ENCODE measurements at regions not wholly inside any gene's neighbourhood (a gene's known extent, or its start where the extent isn't known, plus 50 kb on each side); places are given as distances from the start of the nearest gene placed in this dataset.

DNA sequence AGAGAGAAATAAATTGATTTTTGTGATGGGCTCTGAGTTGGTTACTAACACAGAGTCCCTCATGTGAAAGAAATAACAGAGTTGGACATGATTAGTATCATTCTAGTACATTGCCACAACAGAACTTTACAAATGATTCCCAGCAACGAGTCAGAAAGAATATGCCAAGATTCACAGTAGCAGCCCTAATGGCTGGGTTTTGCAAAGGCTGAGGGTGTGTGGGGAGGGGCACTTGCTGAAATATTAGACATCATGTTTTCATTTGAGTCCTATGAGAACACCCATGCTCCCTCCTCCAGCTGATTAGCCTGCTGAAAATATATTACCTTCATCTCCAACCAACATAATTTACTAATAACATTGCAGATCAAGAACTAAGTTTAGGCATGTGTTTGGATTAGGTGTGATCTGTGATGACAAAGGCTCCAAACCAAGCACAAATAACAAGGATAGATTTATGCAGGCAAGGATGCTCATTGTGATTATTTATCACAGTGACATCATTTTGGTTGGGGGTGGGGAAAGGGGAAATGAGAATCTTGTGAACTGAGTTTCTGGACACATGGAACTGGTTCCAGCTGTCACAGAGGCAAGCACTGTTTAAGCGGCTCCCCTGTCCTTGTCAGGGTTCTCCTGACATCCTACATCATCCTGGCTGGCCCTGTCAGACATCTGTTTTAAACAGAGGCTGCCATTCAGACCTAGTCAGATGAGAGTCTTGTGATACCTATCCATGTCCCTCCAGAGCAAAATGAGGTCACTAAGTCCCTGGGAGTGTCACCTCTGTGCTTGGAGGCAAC is 205.8 kb upstream of the NCKAP5 start:
- no peak overlapping the region for H3K4me3 ChIP-seq (ENCODE audit: low read length)
- no peak for DNase-seq (ENCODE audit: low read depth)
- TF ChIP-seq, protein P1, sequence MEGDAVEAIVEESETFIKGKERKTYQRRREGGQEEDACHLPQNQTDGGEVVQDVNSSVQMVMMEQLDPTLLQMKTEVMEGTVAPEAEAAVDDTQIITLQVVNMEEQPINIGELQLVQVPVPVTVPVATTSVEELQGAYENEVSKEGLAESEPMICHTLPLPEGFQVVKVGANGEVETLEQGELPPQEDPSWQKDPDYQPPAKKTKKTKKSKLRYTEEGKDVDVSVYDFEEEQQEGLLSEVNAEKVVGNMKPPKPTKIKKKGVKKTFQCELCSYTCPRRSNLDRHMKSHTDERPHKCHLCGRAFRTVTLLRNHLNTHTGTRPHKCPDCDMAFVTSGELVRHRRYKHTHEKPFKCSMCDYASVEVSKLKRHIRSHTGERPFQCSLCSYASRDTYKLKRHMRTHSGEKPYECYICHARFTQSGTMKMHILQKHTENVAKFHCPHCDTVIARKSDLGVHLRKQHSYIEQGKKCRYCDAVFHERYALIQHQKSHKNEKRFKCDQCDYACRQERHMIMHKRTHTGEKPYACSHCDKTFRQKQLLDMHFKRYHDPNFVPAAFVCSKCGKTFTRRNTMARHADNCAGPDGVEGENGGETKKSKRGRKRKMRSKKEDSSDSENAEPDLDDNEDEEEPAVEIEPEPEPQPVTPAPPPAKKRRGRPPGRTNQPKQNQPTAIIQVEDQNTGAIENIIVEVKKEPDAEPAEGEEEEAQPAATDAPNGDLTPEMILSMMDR (conservative IDR thresholded peaks at IDR 0.05; ENCODE audit: low read length): no peak

DNA sequence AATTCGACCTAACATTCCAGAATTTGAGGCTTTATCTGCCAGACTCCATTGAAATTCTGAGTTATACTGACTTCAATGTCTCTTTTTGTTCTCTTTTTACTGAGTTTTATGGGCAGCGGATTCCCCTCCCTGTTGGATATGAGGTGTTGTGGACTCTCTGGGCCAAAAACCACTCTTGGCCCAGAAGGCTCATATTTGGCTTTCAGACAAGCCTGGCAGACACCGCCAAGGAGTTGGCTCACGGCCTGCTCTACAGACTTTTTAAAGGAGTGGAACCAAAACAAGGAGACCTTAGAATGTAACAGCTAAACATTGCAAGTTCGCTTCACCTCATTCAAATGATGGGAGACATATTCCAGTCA is 206.4 kb upstream of the NCKAP5 start:
- TF ChIP-seq, protein P1 (conservative IDR thresholded peaks at IDR 0.05; ENCODE audit: low read length): no peak
- peak; percentile 28 for DNase-seq (ENCODE audit: low read depth)
- no peak overlapping the region for H3K4me3 ChIP-seq (ENCODE audit: low read length)

DNA sequence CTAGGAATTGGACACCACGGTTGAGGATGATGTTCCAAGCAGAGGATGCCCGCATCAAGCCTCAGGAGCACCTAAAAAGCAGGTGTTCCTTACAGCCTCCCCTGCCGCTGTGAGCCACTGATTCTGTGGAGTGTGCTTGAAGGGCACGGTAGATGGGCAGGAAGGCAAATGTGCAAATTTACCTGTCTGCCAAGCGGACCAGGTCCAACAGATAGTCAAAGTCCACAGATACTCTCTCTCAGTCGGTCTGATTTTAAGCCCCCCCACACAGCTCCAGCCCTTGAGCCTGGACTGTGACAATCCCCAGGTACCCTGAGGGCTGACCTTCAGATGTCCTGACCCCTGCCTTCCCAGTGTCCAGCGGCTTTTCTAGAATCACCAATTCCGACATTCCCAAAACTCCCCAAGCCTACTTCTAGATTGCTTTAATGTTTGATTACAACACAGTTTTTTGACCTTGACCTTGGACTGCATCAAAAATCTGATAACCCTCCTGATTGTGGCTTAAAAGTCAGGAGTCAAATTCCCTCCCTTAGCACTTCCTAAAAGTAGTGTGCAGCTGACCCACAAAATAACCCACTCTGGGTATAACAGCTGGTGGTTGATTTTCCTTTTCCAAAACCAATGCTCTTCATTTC is 208.8 kb upstream of the NCKAP5 start:
- TF ChIP-seq, protein P1 (conservative IDR thresholded peaks at IDR 0.05; ENCODE audit: low read length): no peak
- no peak for DNase-seq (ENCODE audit: low read depth)
- no peak overlapping the region for H3K4me3 ChIP-seq (ENCODE audit: low read length)

DNA sequence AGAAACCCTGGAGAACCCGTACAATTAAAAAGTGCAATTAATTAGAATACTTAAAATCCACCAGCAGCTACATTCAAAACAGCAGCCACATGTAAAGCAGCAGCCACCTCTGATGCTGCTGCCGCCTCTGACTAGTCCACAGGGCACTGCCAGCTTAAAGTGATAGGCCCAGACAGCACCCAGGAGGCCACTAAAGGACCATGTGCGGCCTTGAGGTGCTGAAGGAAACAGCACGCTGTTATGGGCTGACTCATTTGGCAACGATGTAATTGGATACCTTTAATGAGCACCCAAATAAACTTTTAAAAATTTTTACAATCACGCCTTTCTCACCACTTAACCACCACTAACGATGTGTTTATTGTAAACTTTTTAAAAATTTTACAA is 209.3 kb upstream of the NCKAP5 start:
- no peak overlapping the region for H3K4me3 ChIP-seq (ENCODE audit: low read length)
- DNase-seq (ENCODE audit: low read depth): peak; percentile 27
- TF ChIP-seq, protein P1 (conservative IDR thresholded peaks at IDR 0.05; ENCODE audit: low read length): no peak

DNA sequence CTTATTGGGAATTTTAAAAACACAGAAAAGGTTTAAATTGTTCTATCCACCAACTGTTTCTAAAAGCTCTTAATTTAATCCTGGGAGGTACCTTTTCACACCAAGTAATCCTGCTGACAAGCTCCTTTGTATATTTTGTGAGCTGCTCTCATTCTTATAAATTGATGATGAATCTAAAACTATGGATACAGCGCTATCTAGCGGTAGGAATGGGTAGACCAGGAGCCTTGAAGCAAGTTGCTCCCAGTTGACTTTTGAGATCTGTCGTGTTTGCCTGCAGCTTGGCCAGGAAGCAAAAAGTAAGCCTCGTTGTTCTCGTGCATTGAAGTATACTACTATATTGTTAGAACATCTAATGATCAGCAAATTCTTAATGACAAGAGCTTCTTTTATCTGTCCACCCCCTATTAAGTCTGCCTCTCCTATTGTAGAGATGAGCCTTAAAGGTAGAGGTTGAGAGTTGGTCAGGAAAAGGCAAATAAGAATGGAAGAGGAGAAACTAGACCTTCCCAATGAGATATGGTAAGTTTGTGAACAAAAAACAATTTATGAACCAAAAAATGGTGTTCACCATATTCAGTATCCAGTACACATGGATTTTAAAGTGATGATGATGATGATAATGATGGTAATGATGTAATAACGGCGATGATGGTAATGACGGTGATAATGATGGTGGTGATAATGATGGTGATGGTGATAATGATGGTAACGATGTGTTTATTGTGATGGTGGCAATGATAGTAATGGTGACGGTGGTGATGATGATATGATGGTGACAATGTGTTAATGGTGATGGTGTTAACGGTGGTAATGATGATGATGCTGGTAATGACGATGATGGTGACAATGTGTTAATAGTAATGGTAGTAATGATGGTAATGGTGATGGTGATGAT is 212.1 kb upstream of the NCKAP5 start:
- TF ChIP-seq, protein P1 (conservative IDR thresholded peaks at IDR 0.05; ENCODE audit: low read length): peak; percentile 90
- peak; percentile 73 for DNase-seq (ENCODE audit: low read depth)

DNA sequence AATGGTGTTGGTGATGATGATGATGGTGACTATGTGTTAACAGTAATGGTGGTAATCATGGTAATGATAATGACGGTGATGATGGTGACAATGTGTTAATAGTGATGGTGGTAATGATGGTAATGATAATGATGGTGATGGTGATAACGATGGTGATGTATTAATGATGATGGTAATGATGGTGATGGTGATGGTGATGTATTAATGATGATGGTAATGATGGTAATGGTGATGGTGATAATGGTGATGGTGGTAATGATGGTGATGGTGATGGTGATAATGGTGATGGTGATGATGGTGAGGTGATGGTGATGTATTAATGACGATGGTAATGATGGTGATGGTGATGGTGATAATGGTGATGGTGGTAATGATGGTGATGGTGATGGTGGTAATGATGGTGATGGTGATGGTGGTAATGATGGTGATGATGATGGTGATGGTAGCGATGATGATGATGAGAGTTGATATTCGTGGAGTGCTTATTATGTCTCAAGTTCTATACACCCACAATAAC is 212.8 kb upstream of the NCKAP5 start:
- no peak for DNase-seq (ENCODE audit: low read depth)
- TF ChIP-seq, protein P1 (conservative IDR thresholded peaks at IDR 0.05; ENCODE audit: low read length): no peak
- H3K4me3 ChIP-seq (ENCODE audit: low read length): no peak overlapping the region

More for the DNA sequence above, 212.1 kb upstream of the NCKAP5 start:
- H3K4me3 ChIP-seq (ENCODE audit: low read length): no peak overlapping the region
